ENCODE measurements at regions not wholly inside any gene's neighbourhood (a gene's known extent, or its start where the extent isn't known, plus 50 kb on each side); places are given as distances from the start of the nearest gene placed in this dataset.

GRCh38 chr3:132189601-132190000 is 127.6 kb upstream of the ACP3 start:
- Histone ChIP-seq H3K4me3 (replicated peaks in 1 of 2; ENCODE audit: low read depth in 1 of 2, low read length in 2 of 2) (no peak overlapping the region), H3K4me2 (ENCODE audit: low read length) (no peak overlapping the region), H3K9me3 (ENCODE audit: control insufficient read depth in 1 of 2, insufficient read depth in 1 of 2, low read depth in 1 of 2, low read length in 2 of 2) (no peaks in the 10 kb centered on the region), H3K36me3 (ENCODE audit: control insufficient read depth in 1 of 2, insufficient read depth in 2 of 2, low read length in 2 of 2) (no peaks in the 10 kb centered on the region), H3K9ac (ENCODE audit: low read length) (no peak overlapping the region), H2AFZ (ENCODE audit: low read depth, low read length, poor library complexity, severe bottlenecking) (no peak overlapping the region), H3K9me2 (ENCODE audit: insufficient read depth) (no peaks in the 10 kb centered on the region), H3K27ac (ENCODE audit: low read depth, low read length) (no peak overlapping the region), H3K79me2 (ENCODE audit: insufficient read depth, low read length) (no peaks in the 10 kb centered on the region), H3K4me1 (ENCODE audit: control insufficient read depth in 1 of 2, insufficient read depth in 2 of 2, low read length in 2 of 2) (no peaks in the 10 kb centered on the region), H3K27me3 (ENCODE audit: insufficient read depth, low read length) (peaks cover 58% of the 10 kb centered on the region), H4K20me1 (ENCODE audit: insufficient read depth) (no peaks in the 10 kb centered on the region)
- ChIA-PET RAD21 (ENCODE audit: low non-redundant PET in 1 of 2, low total read pairs in 2 of 2, uncharacterized antibody in 2 of 2, unreplicated experiment in 2 of 2) (no interaction called here), CTCF (no interaction called here), POLR2A (no interaction called here)
- ATAC-seq, result no peak
- TF ChIP-seq CBX3 (IDR thresholded peaks at IDR 0.05; ENCODE audit: low read depth) (no peak), FOSL1 (IDR thresholded peaks at IDR 0.05; ENCODE audit: low read depth) (no peak), SRF (IDR thresholded peaks at IDR 0.05; ENCODE audit: low read depth) (no peak), ELF1 (IDR thresholded peaks at IDR 0.05; ENCODE audit: borderline replicate concordance, low read depth) (no peak), SP1 (IDR thresholded peaks at IDR 0.05; ENCODE audit: low read depth) (no peak), SIN3A (IDR thresholded peaks at IDR 0.05; ENCODE audit: low read depth) (no peak), ZFX (IDR thresholded peaks at IDR 0.05) (no peak), POLR2A (IDR thresholded peaks at IDR 0.05; ENCODE audit: borderline replicate concordance, extremely low read depth, insufficient read depth, insufficient read length) (no peak), POLR2AphosphoS5 (IDR thresholded peaks at IDR 0.05; ENCODE audit: low read depth, low read length) (no peak), REST (IDR thresholded peaks at IDR 0.05; ENCODE audit: low read depth) (no peak), ZNF274 (IDR thresholded peaks at IDR 0.05; ENCODE audit: low read depth, low read length) (no peak), ZBTB33 (IDR thresholded peaks at IDR 0.05; ENCODE audit: extremely low read depth, insufficient replicate concordance, low read length) (no peak), RAD21 (IDR thresholded peaks at IDR 0.05; ENCODE audit: low read depth) (no peak), TCF7L2 (IDR thresholded peaks at IDR 0.05; ENCODE audit: borderline replicate concordance, extremely low read depth, insufficient read depth, insufficient read length) (no peak), EGR1 (IDR thresholded peaks at IDR 0.05; ENCODE audit: low read depth) (no peak)
- intact Hi-C loops (cut with micrococcal nuclease), result loop anchor here (10.0 kb wide), 1 partner anchor 1155 kb away; no protein-coding TSS in a partner anchor
- no TSS peak for BruUV-seq (replicated peaks)
- no peak for DNase-seq (ENCODE audit: low read depth, low spot score)

Measured in HCT116 (cell line).